Breast epithelium (tissue), 4 donors: ENCODE measurements at regions not wholly inside any gene's neighbourhood (a gene's known extent, or its start where the extent isn't known, plus 50 kb on each side); places are given as distances from the start of the nearest gene placed in this dataset.

Experiments used
- DNase-seq, 2 donors: peaks; one replicate each; pipeline ENCODE4 v3.0.0-alpha.2; 2019; ENCODE audit warnings: low spot score in 2 of 2
- H3K27ac ChIP-seq, 2 donors: fragments of 200-600 bp; sonication (generic) in 1 of 2; one replicate each; pipeline ENCODE4 v1.5.1; 2016 to 2019; ENCODE audit warnings: mild to moderate bottlenecking in 1 of 2
- H3K27me3 ChIP-seq, 2 donors: fragments of 200-600 bp; sonication (generic) in 1 of 2; one replicate each; pipeline versions ENCODE4 v1.5.1 to v1.6.0; 2017 to 2019; ENCODE audit warnings: control low read depth in 1 of 2, mild to moderate bottlenecking in 1 of 2
- H3K36me3 ChIP-seq: fragments of 200-600 bp; one replicate; pipeline ENCODE4 v1.5.1; 2019
- H3K4me1 ChIP-seq, 2 donors: fragments of 200-600 bp; sonication (generic); one replicate each; pipeline ENCODE4 v1.5.1; 2016 to 2019; ENCODE audit warnings: control low read depth in 1 of 2
- H3K4me3 ChIP-seq, 3 donors: fragments of 200-600 bp; sonication (generic); 1 replicate in 2 of 3; 2 replicates in 1 of 3; pipeline ENCODE4 v1.5.1; 2016 to 2019; ENCODE audit warnings: mild to moderate bottlenecking in 3 of 3, moderate library complexity in 2 of 3
- H3K9me3 ChIP-seq, 2 donors: fragments of 200-600 bp; sonication (generic) in 1 of 2; one replicate each; pipeline ENCODE4 v1.5.1; 2016 to 2019; ENCODE audit warnings: control low read depth in 1 of 2
- POLR2A ChIP-seq: fragments of 450-650 bp; IDR thresholded peaks from one replicate; pipeline ENCODE4 v1.6.1; 2016; ENCODE audit warnings: antibody characterized with exemption, mild to moderate bottlenecking, moderate library complexity
- POLR2AphosphoS5 ChIP-seq, 3 donors: sonication (generic); formaldehyde crosslinking; IDR thresholded peaks; one replicate each; pipeline ENCODE4 v1.6.1; 2017; ENCODE audit warnings: antibody characterized with exemption in 3 of 3
- intact Hi-C: fragments of 100-400 bp; cut with DNase I; formaldehyde crosslinking; loops from one replicate; pipeline ENCODE4 v1.15.1; 2023; ENCODE audit warnings: low total_unique reads
- TF ChIP-seq, protein P1 (sequence below), 3 donors: fragments of 450-650 bp; IDR thresholded peaks; one replicate each; pipeline ENCODE4 v1.5.1; 2016 to 2017; ENCODE audit warnings: antibody characterized with exemption in 3 of 3, mild to moderate bottlenecking in 3 of 3, moderate library complexity in 3 of 3

DNA sequence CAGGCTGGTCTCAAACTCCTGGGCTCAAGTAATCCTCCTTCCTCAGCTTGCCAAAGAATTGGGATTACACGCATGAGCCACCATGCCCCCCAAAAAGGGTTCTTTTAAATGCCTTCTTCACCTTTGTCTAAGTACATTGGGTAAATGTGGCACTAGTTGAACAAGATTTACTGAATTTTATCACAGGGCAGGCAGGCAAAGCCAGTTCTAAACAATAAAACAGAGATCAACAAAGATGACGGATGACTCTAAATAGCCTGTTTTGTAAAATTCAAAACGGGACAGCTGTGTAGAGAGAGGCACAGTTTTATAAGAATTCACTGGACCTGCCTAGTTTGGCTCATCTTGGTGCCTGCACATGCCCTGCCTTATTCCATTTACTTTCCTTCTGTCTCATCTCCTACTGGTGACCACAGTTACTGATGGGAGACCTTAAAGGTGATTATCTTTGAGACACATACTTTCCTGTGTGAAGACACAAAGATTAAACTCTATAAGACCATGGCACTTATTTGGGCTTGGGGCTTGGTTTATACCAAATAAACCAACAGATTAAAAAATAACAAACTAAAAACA, 149.6 kb upstream of the DMRT1 start:
- TF ChIP-seq POLR2AphosphoS5 (IDR thresholded peaks at IDR 0.05): no peak
- TF ChIP-seq, protein P1, sequence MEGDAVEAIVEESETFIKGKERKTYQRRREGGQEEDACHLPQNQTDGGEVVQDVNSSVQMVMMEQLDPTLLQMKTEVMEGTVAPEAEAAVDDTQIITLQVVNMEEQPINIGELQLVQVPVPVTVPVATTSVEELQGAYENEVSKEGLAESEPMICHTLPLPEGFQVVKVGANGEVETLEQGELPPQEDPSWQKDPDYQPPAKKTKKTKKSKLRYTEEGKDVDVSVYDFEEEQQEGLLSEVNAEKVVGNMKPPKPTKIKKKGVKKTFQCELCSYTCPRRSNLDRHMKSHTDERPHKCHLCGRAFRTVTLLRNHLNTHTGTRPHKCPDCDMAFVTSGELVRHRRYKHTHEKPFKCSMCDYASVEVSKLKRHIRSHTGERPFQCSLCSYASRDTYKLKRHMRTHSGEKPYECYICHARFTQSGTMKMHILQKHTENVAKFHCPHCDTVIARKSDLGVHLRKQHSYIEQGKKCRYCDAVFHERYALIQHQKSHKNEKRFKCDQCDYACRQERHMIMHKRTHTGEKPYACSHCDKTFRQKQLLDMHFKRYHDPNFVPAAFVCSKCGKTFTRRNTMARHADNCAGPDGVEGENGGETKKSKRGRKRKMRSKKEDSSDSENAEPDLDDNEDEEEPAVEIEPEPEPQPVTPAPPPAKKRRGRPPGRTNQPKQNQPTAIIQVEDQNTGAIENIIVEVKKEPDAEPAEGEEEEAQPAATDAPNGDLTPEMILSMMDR (IDR thresholded peaks at IDR 0.05): no peak
- no peak for TF ChIP-seq POLR2A
- peaks cover 14 to 17% of the 10 kb centered on the region in 2 donors for H3K4me1 ChIP-seq
- H3K4me3 ChIP-seq: no peak overlapping the region
- H3K9me3 ChIP-seq: no peaks in the 10 kb centered on the region
- no peak for DNase-seq
- no peaks in the 10 kb centered on the region for H3K27me3 ChIP-seq
- peak overlapping the region; percentile 70 to 78 for H3K27ac ChIP-seq
- no peaks in the 10 kb centered on the region for H3K36me3 ChIP-seq
- intact Hi-C loops: loop anchor here (10.0 kb wide), 1 partner anchor 63 kb away; no protein-coding TSS in a partner anchor

DNA sequence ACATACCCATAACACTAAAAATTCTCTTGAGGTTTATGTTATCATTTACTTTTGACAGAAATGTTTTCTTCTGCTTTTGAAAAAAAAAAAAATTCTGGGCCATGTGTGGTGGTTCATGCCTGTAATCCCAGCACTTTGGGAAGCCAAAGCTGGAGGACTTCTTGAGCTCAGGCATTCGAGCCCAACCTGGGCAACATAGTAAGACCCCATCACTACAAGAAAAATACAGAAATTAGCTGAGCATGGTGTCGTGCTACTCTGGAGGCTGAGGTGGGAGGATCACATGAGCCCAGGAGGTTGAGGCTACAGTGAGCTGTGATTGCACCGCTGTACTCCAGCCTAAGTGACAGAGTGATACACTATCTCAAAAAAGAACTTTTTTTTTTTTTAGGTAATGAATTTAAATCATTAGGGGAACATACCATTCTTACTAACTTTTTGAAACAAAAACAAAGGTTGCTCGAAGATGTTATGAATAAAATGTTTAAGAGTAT, 148.8 kb upstream of the DMRT1 start:
- intact Hi-C loops: loop anchor here (10.0 kb wide), 1 partner anchor 62 kb away; no protein-coding TSS in a partner anchor
- DNase-seq: no peak
- Histone ChIP-seq H3K36me3 (no peaks in the 10 kb centered on the region), H3K9me3 (no peaks in the 10 kb centered on the region), H3K4me1 (peaks cover 14 to 17% of the 10 kb centered on the region in 2 donors), H3K27me3 (no peaks in the 10 kb centered on the region), H3K4me3 (no peak overlapping the region), H3K27ac (peak overlapping the region; percentile 78 to 92)
- TF ChIP-seq POLR2A: no peak
- TF ChIP-seq POLR2AphosphoS5 (IDR thresholded peaks at IDR 0.05): no peak
- TF ChIP-seq, protein P1 (IDR thresholded peaks at IDR 0.05): no peak

DNA sequence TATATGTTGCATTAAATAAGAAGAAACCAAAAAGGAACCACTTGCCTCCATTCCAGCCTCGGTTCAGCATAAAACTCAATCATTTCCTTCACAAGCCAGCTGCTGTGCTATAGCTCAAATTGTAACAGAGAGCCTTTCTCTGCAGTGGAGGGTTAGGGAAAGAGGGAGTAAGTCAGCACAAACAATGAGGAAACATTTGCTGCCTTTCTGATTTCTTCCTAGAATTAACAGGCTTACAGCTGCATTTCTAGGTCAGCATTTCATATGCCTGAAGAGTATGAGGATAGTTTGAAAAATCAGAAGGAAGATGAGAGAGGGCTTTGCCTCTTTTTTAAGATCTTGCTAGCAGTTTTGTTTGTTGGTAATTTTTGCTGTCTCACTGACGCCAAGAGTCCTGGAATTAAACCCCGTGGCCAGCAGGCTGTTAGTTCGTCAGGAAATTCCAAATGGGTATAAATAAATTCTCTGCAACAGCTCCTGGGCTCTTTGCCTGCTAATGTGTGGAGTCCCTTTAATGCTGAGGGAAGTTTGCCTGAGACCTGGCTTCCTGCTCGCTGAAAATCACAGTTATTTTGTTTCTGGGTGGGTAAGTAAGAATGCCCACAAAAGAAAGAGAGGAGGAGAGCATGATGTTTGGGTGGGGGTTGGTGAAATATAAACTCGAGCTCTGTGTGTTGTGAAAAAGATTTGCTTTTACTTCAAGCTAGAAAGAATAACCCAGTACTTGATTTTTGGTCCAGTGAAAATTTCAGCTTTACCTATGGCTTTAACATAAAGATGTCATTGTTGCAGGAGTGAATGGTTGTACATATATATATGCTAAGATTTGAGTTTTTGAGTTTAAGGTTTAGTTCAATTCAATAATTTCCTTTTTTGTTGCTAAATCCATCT, 148.1 kb upstream of the DMRT1 start:
- H3K4me1 ChIP-seq: peaks cover 14 to 17% of the 10 kb centered on the region in 2 donors
- H3K9me3 ChIP-seq: no peaks in the 10 kb centered on the region
- intact Hi-C loops: loop anchor here (10.0 kb wide), 1 partner anchor 61 kb away; no protein-coding TSS in a partner anchor
- H3K27ac ChIP-seq: peak overlapping the region; percentile 78 to 92
- H3K27me3 ChIP-seq: no peaks in the 10 kb centered on the region
- TF ChIP-seq, protein P1 (IDR thresholded peaks at IDR 0.05): no peak
- TF ChIP-seq POLR2AphosphoS5 (IDR thresholded peaks at IDR 0.05) (peak in 1 of 3 donors; percentile 33), POLR2A (no peak)
- peak overlapping the region; percentile 21 to 47 (median 24) for H3K4me3 ChIP-seq
- no peak for DNase-seq
- no peaks in the 10 kb centered on the region for H3K36me3 ChIP-seq

DNA sequence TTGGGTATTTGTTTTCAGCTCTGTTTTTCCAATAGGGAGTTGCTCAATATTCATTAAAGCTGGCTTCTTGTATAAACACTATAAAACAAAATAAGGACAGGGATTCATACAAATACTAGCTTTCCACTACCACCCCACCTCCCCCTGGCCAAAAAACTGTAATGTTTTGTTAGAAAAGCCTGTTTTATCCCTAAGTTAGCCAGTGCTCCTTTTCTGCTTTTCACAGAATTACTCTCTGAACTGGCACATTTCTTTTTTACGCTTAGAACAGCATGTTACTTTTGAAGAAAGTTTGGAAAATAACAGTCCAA, 147.4 kb upstream of the DMRT1 start:
- Histone ChIP-seq H3K4me1 (peaks cover 14 to 17% of the 10 kb centered on the region in 2 donors), H3K9me3 (no peaks in the 10 kb centered on the region), H3K4me3 (peak overlapping the region; percentile 21 to 47 (median 24)), H3K27me3 (no peaks in the 10 kb centered on the region), H3K36me3 (no peaks in the 10 kb centered on the region), H3K27ac (peak overlapping the region; percentile 78 to 92)
- intact Hi-C loops: loop anchor here (10.0 kb wide), 1 partner anchor 61 kb away; no protein-coding TSS in a partner anchor
- DNase-seq: no peak
- no peak for TF ChIP-seq POLR2A
- TF ChIP-seq, protein P1 (IDR thresholded peaks at IDR 0.05): no peak
